PC-9 (cell line): ENCODE measurements at regions not wholly inside any gene's neighbourhood (a gene's known extent, or its start where the extent isn't known, plus 50 kb on each side); places are given as distances from the start of the nearest gene placed in this dataset.

ENCODE experiments used
- CTCF ChIP-seq: fragments of 200-600 bp; sonication (generic); conservative IDR thresholded peaks from 2 replicates; pipeline ENCODE4 v1.6.1; 2017; ENCODE audit warnings: mixed run types, antibody characterized with exemption, mild to moderate bottlenecking, moderate library complexity
- EZH2 ChIP-seq: fragments of 200-600 bp; sonication (generic); IDR thresholded peaks from 2 replicates; pipeline ENCODE4 v1.8.0; 2017; ENCODE audit warnings: antibody characterized with exemption, low read depth

GRCh38 chr16:25413133-25413532 is 155.5 kb upstream of the ZKSCAN2 start:
- no peak for TF ChIP-seq CTCF
- no peak for TF ChIP-seq EZH2
